ENCODE measurements at regions not wholly inside any gene's neighbourhood (a gene's known extent, or its start where the extent isn't known, plus 50 kb on each side); places are given as distances from the start of the nearest gene placed in this dataset.
"Not testable (repeated sequence)": the region's sequence is repeated elsewhere in the genome, so short reads cannot be mapped to it uniquely, and the experiment has no call there.

DNA sequence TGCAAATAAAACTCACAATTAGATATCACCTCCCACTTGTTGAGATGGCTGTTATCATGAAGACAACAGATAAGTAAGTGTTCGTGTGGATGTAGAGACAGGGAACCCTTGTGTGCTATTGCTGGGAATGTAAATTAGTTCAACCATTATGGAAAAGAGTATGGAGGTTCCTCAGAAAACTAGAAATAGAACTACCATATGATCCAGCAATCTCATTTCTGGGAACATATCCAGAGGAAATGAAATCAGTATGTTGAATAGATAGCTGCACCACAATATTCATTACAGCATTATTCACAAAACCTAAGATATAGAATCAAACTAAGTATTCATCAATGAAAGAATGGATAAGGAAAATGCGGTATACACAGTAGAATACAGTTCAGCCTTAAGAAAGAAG lies 418.7 kb upstream of the CNTN6 start:
- no peak for DNase-seq

DNA sequence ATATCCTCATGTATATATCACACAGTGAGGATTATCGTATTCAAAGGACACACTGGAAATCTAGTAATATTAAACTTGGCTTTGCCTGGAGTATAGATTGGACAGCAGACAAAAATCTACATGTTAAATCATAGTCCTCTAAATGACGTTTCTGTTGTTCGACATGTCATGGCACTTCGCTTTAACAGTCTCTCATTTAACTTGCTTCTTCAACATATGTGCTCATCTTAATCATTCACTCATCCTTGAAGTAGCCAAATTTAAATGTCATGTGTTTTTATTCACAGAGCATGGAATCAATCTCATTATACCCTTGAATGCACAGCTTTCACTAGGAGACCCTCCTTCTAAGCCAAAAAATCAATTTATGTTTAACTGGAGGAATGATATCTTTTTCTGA lies 417.0 kb upstream of the CNTN6 start:
- no peak for DNase-seq

- no peak for DNase-seq
Observed at GRCh38 chr3:683770-684169, 409.1 kb upstream of the CNTN6 start.

GRCh38 chr3:690770-691169 lies 402.1 kb upstream of the CNTN6 start:
- DNase-seq, result no peak

DNA sequence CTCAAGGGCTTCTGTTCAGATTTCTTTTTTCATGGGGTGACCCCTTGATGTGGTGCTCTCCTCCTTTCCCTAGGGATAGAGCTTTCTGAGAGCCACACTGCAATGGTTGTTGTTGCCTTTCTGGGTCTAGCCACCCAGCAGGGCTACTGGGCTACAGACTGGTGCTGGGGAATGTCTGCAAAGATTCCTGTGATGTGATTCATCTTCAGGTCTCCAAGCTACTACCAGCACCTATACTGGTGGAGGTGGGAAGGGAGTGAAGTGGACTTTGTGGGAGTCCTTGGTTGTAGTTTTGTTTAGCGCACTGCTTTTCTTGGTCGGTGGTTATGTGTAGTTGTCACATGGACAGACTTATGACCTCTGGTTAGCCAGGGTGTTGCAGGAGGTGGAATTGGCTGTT lies 392.3 kb upstream of the CNTN6 start:
- no peak for DNase-seq

- no peak for DNase-seq
Observed at GRCh38 chr3:707041-707440, 385.8 kb upstream of the CNTN6 start.

GRCh38 chr3:713006-713621 lies 379.7 kb upstream of the CNTN6 start:
- no peak for DNase-seq

DNA sequence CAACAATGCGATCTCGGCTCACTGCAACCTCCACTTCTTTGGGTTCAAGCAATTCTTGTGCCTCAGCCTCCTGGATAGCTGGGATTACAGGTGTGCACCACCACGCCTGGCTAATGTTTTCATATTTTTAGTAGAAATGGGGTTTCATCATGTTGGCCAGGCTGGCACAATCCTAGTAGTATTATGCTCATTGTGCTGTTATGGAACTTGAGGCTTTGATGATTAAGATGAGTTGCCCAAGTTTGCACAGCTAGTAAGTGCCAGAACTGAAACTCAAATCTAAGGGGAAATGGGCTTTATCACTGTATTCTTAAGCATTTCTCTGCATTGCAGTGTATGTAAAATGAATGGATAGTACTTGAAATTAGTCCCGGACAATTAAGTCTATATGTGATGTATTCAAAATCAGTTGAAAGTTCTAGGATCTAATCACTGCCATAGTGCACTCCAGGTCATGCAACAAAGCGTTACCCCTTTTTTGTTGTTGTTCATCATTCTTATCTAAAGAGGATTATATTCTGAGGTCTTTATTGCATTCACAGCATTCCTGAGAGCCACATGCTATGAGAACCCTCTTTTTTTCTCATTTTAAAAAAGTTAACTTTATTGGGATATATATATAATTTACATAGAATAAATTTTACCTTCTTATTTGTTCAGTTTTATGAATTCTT lies 378.7 kb upstream of the CNTN6 start:
- no peak for DNase-seq

GRCh38 chr3:721086-721485 lies 371.7 kb upstream of the CNTN6 start:
- DNase-seq, result no peak

DNA sequence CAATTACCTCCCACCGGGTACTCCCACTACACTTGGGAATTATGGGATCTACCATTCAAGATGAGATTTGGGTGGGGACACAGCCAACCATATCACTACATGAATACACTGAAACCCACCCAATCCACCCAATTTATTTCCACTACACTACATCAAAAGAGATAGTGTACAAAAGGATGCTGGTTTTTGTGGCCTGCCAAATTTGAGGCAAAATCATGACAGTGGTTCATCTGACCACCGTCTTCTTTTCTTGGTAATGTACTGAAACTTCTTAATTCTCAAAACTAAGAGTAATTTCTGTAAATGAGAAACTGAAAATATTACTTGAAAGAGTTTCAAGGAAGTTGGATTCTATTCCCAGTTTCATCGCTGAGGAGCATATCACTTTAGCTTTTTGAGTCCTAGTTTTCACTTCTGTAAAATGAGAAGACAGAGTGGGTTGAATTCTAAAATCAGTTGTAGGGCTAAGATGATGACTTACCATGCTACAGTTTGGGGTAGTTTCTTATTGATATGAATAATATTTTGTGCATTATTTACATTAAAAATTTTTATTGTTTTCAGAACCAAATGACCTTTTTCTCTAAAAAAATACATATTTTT lies 360.4 kb upstream of the CNTN6 start:
- no peak for DNase-seq

DNA sequence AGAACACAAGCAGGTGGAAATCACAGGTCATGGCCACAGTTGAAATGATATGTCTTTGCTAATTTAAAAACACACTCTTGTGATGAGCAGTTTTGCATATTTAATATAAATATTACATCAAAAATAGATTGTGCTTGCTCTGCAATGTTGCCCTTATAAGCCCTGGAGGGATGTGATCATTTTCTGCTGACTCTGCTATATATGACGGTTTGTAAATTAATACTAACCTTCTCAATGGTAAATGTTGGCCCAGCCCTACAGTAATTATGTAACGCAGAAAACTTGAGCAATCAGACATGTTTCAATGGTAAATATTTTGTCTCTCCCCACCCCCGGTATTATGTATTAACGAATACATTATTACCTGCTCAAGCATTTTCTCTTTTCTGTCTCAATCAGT lies 359.5 kb upstream of the CNTN6 start:
- DNase-seq, result no peak

DNA sequence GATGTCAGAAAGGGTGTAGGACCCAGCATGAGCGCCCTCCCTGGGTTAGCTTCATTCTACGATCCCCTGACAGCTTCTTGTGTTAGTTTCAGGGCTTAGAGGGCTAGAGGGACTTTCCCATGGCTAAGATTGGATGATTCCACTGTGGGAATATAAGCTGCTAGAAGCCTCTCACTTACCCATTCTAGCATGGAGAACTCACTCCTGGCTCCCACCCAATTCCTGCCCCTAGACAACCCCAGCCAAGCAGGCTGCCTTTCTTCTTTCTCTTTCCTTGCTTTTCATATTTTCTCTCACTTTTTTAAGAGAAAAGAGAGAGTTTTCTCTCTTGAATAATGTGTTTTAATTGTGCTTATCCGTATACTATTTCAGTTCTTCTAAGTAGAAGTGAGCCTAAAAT lies 335.1 kb upstream of the CNTN6 start:
- DNase-seq, result no peak

GRCh38 chr3:759106-759505 lies 333.7 kb upstream of the CNTN6 start:
- no peak for DNase-seq

GRCh38 chr3:773433-773832 lies 319.4 kb upstream of the CNTN6 start:
- not testable (repeated sequence) for DNase-seq

GRCh38 chr3:775178-775880 lies 317.5 kb upstream of the CNTN6 start:
- DNase-seq, result no peak

- no peak for DNase-seq
Observed at GRCh38 chr3:780505-780904, 312.3 kb upstream of the CNTN6 start.

GRCh38 chr3:791442-791841 lies 301.4 kb upstream of the CNTN6 start:
- DNase-seq, result no peak

GRCh38 chr3:792630-793029 lies 300.2 kb upstream of the CNTN6 start:
- no peak for DNase-seq

- DNase-seq, result no peak
Observed at GRCh38 chr3:804211-804610, 288.6 kb upstream of the CNTN6 start.

GRCh38 chr3:805326-805725 lies 287.5 kb upstream of the CNTN6 start:
- DNase-seq, result no peak

GRCh38 chr3:806006-806405 lies 286.8 kb upstream of the CNTN6 start:
- no peak for DNase-seq

DNA sequence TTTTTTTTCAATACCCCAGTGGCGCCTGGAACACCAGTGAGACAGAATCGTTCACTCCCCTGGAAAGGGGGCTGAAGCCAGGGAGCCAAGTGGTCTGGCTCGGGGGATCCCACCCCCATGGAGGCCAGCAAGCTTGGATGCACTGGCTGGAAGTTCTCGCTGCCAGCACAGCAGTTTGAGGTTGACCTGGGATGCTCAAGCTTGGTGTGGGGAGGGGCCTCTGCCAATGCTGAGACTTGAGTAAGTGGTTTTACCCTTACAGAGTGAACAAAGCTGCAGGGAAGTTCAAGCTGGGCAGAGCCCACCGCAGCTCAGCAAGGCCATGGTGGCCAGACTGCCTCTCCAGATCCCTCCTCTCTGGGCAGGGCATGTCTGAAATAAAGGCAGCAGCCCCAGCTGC lies 276.2 kb upstream of the CNTN6 start:
- no peak for DNase-seq

- no peak for DNase-seq
Observed at GRCh38 chr3:834679-835078, 258.1 kb upstream of the CNTN6 start.

DNA sequence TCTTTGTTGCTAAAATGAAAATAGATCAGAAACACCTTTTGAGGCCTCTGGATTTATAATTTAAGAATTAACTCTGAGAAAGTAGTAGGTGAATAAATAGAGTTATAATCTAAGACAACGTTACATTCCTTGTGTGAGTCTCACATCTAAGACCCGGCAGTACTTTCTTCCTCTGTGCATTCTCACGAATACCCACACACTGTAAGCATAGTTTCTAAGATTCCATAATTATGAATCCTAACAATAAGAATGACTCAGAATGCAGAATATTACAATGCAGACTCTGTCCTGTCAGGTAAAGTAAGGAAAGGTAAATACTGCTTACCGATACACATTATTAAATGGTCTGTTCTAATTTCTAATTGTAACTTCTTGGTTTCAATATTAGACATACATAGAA lies 257.7 kb upstream of the CNTN6 start:
- DNase-seq, result no peak
